ENCODE measurements at regions not wholly inside any gene's neighbourhood (a gene's known extent, or its start where the extent isn't known, plus 50 kb on each side); places are given as distances from the start of the nearest gene placed in this dataset.
"Not testable (repeated sequence)": the region's sequence is repeated elsewhere in the genome, so short reads cannot be mapped to it uniquely, and the experiment has no call there.

DNA sequence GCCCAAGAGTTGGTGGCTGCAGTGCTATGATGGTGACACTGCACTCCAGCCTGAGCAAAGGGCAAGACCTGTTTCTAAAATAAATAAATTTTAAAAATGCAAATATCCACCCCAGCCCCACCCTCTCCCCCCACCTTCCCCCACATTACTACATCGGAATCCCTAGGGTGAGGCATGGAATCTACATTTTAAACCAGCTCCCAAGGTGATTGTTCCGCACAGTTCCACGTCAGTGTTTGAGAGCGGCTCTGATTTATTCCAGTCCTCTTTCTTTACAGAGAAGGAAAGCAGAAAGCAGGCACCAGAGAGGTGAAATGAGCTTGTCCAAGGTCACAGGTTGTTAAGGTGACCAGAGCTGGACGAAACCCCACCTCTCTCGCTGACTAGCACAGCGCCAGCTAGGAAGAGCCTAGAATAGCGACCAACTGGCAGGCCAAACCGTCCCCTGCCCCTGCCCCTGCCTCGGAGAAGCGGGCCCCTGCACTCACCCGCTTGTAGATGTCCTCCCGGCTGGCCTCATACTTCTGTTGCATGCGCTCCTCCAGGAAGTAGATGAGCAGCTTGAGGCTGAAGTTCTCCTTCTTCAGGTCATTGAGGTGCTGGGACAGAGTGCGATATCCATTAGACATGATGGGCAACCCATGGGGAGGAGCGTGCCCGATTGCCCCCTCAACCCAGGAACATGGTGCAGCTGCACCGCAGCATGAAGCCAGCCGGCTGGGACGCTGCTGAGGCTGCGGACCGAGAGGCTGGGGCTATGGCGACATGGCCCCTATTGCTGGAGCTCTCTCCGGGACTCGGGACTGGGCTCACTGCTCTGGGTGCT is 103.7 kb upstream of the NBPF26 start:
- not testable (repeated sequence) for DNase-seq

GRCh38 chr1:120620693-120620969 is 103.1 kb upstream of the NBPF26 start:
- DNase-seq = not testable (repeated sequence)

DNA sequence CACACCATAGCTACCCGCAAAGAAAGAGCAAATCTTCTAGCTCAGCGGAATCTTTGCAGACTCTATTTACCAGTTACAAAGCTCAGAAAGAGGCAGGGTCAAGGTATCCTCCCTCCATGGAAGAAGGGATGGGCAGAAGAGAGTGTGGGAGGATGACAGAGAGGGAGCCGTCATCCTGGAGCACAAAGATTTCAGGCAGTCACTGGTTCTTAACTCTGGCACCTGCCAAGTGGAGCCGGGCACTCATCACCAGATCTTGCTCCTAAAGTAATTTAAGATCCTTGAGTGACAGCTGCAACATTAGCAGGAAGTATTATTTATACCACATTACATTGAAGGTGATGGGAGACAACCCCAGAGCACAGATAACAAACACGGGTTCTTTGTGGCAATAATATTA is 102.5 kb upstream of the NBPF26 start:
- DNase-seq = not testable (repeated sequence)

GRCh38 chr1:120623539-120623938 is 100.2 kb upstream of the NBPF26 start:
- DNase-seq = not testable (repeated sequence)

GRCh38 chr1:120624565-120625064 is 99.1 kb upstream of the NBPF26 start:
- DNase-seq = not testable (repeated sequence)

GRCh38 chr1:120629832-120630455 is 93.8 kb upstream of the NBPF26 start:
- DNase-seq = not testable (repeated sequence)

- DNase-seq = not testable (repeated sequence)
Measured at GRCh38 chr1:120634816-120635806, 88.6 kb upstream of the NBPF26 start.

DNA sequence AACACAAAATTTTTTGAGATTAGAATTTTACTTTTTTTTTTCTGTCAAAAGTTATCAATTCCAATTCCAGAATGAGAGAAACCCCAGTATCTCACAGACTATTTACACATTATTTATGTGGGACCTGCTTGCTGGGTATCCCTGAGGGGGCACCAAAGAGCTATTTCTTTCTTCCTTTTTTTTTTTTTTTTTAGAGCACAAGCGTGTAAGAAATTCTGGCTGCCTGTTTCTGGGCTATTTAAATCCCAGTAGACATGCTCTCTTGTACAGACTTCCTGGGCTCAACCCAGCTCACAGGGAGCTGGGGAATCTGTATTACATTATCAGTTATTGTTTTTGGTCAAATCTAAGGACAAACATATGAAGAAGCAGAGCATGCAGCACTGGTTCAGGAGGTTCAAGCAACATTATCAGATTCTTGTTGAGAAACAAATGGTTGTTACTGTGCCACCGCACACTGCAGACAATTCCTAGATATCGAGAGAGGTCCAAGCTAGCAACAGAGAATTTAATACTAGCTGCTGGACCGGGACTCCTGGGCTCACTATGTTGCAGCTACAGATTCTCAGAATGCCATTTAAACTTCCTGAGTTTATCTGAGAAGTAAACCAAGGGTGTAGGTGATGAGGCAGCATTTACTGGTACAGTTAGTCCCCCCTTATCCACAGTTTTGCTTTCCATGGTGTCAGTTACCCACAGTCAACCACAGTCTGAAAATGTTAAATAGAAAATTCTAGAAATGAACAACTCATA is 83.3 kb upstream of the NBPF26 start:
- DNase-seq = not testable (repeated sequence)

DNA sequence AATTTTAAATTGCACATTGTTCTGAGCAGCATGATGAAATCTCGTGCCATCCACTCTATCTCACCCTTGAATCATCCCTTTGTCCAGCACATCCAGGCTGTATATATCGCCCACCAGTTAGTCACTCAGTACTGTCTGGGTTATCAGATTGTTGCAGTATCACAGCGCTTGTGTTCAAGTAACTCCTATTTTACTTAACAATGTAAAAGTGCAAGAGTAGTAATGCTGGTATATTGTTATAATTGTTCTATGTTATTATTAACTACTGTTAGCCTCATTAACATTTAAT is 82.8 kb upstream of the NBPF26 start:
- not testable (repeated sequence) for DNase-seq

DNA sequence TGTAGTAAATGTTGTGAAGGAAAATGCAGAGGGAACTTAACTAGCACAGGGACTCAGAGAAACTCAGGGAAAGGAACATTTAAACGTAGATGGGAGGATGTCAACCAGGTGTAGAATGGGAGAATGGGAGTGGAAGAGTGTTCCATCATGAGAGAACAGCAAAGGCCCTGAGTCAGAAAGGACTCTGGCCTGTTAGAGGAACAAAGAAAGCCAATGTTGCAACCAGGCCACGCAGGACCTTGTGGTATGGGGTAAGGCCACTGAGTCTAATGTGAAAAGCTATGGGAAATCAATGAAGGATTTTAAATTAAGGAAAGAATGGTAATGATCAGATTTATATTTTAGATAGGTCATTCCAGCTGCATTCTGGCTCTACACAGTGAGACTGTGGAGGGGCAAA is 76.6 kb upstream of the NBPF26 start:
- DNase-seq = not testable (repeated sequence)

GRCh38 chr1:120648915-120649623 is 74.7 kb upstream of the NBPF26 start:
- not testable (repeated sequence) for DNase-seq

DNA sequence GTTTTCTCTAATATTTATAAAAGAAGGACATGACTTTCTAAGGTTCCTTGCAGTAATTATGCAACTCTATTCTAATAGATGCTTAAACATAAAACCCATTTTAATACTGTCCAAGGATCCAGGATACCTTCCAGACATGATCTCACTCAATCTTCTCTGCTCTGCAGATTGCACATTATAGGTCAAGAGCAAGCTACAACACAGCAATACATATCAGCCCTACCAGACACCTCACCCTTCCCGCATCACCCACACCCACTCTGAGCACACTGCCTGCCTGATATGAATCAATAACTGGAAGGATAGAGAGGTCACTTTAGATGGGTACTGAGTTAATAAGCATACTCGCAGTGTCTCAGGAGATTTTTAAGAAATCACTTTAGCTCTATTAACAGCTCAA is 74.0 kb upstream of the NBPF26 start:
- not testable (repeated sequence) for DNase-seq

- DNase-seq = not testable (repeated sequence)
Measured at GRCh38 chr1:120654114-120654513, 69.6 kb upstream of the NBPF26 start.

GRCh38 chr1:120655394-120655793 is 68.4 kb upstream of the NBPF26 start:
- DNase-seq = not testable (repeated sequence)

DNA sequence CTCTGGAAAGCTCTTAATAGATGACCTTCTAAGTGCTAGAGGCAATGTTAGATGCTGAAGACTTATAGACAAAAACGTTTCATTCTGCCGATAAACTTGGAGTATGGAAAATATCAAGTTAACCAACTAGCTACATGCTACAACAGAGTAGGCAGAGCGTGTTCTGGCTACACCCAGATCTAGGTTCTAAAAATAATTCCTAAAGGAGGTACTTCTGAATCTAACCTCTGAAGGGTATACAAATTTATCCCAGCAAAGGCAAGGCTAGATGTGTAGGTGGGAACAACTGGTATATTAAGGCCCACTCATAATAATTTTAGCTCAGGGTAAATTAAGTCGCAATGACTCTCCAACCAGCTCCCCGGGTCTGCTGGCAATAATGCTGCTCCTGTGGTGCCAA is 67.6 kb upstream of the NBPF26 start:
- DNase-seq = not testable (repeated sequence)

DNA sequence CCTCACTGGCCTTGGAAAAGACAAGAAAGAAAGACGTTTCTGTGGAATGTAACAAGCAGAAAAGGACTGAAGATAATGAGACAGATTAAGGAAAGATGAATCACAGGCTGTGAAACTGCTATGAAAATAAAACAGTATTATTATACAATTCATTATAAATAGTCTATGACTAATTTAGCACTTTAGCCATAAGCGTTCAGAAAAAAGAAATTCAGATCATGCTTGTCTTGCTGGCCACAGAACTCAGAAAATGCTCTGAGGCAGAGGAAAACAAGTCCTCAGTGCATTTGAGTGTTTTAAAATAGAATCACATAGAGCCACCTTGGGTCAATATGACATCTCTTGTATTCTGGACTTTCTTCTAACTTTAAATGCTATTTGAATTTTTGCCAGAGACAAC is 65.9 kb upstream of the NBPF26 start:
- not testable (repeated sequence) for DNase-seq

DNA sequence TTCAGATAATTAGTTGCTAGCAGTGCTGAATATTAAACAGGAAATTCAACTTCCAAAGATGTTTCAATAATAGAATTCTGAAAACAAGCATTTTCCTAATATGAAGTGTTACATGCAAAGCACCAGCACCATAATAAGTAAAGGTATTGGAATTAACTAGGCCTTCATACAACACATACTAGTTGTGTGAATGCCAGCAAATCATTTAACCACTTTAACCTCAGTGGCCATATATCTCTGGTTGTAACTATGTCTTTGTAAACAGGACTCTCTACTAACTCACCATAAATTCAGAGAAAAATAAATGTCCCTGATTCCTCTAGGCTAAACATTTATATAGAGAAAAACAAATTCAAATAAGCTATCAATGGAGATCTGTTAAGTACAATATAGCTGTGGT is 65.1 kb upstream of the NBPF26 start:
- DNase-seq = not testable (repeated sequence)

DNA sequence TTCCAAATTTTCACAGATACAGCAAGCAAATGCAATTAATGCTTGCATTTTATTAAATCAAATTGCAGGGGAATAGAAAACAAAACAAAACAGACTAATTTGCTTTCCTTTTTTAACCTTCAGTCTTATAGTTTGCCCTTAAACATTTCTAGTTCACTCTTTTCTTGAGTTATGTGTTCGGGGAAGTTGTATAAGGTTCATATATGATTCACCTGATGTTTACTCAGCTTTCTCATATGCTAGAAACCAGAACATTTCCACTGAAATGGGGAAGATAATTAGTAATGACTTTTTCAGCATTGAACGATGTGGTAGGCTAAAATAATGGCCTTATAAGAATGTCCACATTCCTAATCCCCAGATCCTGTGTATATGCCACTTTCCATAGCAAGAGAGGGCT is 64.6 kb upstream of the NBPF26 start:
- not testable (repeated sequence) for DNase-seq

GRCh38 chr1:120664376-120665249 is 59.1 kb upstream of the NBPF26 start:
- not testable (repeated sequence) for DNase-seq

GRCh38 chr1:120665250-120665577 is 58.5 kb upstream of the NBPF26 start:
- not testable (repeated sequence) for DNase-seq

- DNase-seq = not testable (repeated sequence)
Measured at GRCh38 chr1:120668187-120668586, 55.6 kb upstream of the NBPF26 start.

All from NCI-H2227 treated with DMSO at 0.1 percent for 48 hours (cell line).